ENCODE measurements at regions not wholly inside any gene's neighbourhood (a gene's known extent, or its start where the extent isn't known, plus 50 kb on each side); places are given as distances from the start of the nearest gene placed in this dataset.

DNA sequence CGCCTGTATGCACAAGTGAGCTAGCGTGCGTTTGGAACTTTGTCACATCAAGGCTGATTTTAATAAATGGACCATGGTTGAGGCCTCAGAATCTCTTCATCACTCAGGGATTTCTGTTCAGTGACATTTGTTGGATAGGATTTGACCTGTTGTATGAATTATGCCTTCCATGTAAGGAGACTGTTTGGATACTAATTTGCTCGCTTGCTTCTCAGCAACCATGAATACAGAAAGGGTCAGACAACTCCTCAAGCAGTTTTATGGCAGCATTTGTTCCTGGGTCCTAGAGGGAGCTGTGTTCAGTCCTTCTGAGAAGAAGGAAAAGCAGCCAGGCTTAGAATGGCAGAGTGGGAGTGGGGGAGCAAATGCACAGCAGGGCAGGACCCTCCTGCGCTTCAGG lies 269.7 kb upstream of the LCORL start:
- no peak overlapping the region for H3K4me3 ChIP-seq
- no peaks in the 10 kb centered on the region for H3K36me3 ChIP-seq (ENCODE audit: control insufficient read depth in 2 of 2, insufficient read depth in 2 of 2, low read length in 1 of 2)
- POLR2A ChIA-PET: no interaction called here
- H3K79me2 ChIP-seq (ENCODE audit: control insufficient read depth, insufficient read depth, low read length): no peaks in the 10 kb centered on the region
- in situ Hi-C loops (cut with MboI) (no loop called here), intact Hi-C loops (cut with micrococcal nuclease; ENCODE audit: unreplicated experiment) (no loop called here)
- H3K27me3 ChIP-seq (replicated peaks in 1 of 2; ENCODE audit: control insufficient read depth in 2 of 2, insufficient read depth in 2 of 2, low read length in 1 of 2): no peaks in the 10 kb centered on the region
- 68% methylated on average over 5 of the region's 5 CpGs for WGBS (ENCODE audit: insufficient coverage, insufficient replicate concordance, low lambda C conversion rate, missing lambda C conversion rate)
- no peak overlapping the region for H3K9ac ChIP-seq (ENCODE audit: control insufficient read depth, insufficient read depth, low read length)
- CTCF ChIA-PET: no interaction called here
- BruUV-seq (replicated peaks): no TSS peak
- DNase-seq (ENCODE audit: low read depth, low spot score): no peak
- no peak overlapping the region for H2AFZ ChIP-seq (ENCODE audit: control insufficient read depth, low read depth, low read length)
- RAD21 ChIA-PET (ENCODE audit: unreplicated experiment): no interaction called here
- SMC1A ChIA-PET (ENCODE audit: uncharacterized antibody, unreplicated experiment): interaction anchor here (0.8 to 0.9 kb wide), 2 partner anchors 14 to 476 kb away, joined by 3 read pairs; no protein-coding TSS in a partner anchor
- no peak for FAIRE-seq
- no peak for TF ChIP-seq ZNF274 (IDR thresholded peaks at IDR 0.05; ENCODE audit: insufficient read depth, insufficient read length)
- no peak for TF ChIP-seq PBX3 (IDR thresholded peaks at IDR 0.05; ENCODE audit: insufficient replicate concordance, low read depth, low read length)
- no peak for TF ChIP-seq CHD4 (IDR thresholded peaks at IDR 0.05)
- TF ChIP-seq SMAD1 (IDR thresholded peaks at IDR 0.05; ENCODE audit: low read depth, partially characterized antibody): no peak
- no peak for TF ChIP-seq ATF7 (IDR thresholded peaks at IDR 0.05; ENCODE audit: low read depth)
- TF ChIP-seq, protein P1, sequence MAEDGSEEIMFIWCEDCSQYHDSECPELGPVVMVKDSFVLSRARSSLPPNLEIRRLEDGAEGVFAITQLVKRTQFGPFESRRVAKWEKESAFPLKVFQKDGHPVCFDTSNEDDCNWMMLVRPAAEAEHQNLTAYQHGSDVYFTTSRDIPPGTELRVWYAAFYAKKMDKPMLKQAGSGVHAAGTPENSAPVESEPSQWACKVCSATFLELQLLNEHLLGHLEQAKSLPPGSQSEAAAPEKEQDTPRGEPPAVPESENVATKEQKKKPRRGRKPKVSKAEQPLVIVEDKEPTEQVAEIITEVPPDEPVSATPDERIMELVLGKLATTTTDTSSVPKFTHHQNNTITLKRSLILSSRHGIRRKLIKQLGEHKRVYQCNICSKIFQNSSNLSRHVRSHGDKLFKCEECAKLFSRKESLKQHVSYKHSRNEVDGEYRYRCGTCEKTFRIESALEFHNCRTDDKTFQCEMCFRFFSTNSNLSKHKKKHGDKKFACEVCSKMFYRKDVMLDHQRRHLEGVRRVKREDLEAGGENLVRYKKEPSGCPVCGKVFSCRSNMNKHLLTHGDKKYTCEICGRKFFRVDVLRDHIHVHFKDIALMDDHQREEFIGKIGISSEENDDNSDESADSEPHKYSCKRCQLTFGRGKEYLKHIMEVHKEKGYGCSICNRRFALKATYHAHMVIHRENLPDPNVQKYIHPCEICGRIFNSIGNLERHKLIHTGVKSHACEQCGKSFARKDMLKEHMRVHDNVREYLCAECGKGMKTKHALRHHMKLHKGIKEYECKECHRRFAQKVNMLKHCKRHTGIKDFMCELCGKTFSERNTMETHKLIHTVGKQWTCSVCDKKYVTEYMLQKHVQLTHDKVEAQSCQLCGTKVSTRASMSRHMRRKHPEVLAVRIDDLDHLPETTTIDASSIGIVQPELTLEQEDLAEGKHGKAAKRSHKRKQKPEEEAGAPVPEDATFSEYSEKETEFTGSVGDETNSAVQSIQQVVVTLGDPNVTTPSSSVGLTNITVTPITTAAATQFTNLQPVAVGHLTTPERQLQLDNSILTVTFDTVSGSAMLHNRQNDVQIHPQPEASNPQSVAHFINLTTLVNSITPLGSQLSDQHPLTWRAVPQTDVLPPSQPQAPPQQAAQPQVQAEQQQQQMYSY (CRISPR knock-in tag; IDR thresholded peaks at IDR 0.05): no peak
- TF ChIP-seq RB1 (IDR thresholded peaks at IDR 0.05; ENCODE audit: borderline replicate concordance): no peak
- TF ChIP-seq MXI1 (IDR thresholded peaks at IDR 0.05; ENCODE audit: low read depth, low read length): no peak
- no peak for TF ChIP-seq IRF4 (IDR thresholded peaks at IDR 0.05; ENCODE audit: low read depth, low read length)
- no peak for TF ChIP-seq BMI1 (IDR thresholded peaks at IDR 0.05; ENCODE audit: borderline replicate concordance)
- no peak for TF ChIP-seq MEF2A (IDR thresholded peaks at IDR 0.05; ENCODE audit: insufficient read depth, low read depth, low read length)
- no peak for TF ChIP-seq ASH2L (IDR thresholded peaks at IDR 0.05; ENCODE audit: borderline replicate concordance, low read depth)
- no peak overlapping the region for H3K4me2 ChIP-seq (ENCODE audit: control insufficient read depth, insufficient read depth)
- no peak for ATAC-seq
- H3K9me3 ChIP-seq (replicated peaks; ENCODE audit: control insufficient read depth, insufficient read depth, low read length): no peaks in the 10 kb centered on the region
- no peaks in the 10 kb centered on the region for H3K4me1 ChIP-seq (ENCODE audit: control insufficient read depth, insufficient read depth, low read length)
- H4K20me1 ChIP-seq (ENCODE audit: control insufficient read depth, insufficient read depth): no peaks in the 10 kb centered on the region
- no peak overlapping the region for H3K27ac ChIP-seq (ENCODE audit: control insufficient read depth, insufficient read depth)

All from GM12878 (cell line).